Ecto neural progenitor cell (in vitro differentiated cells): ENCODE measurements at regions not wholly inside any gene's neighbourhood (a gene's known extent, or its start where the extent isn't known, plus 50 kb on each side); places are given as distances from the start of the nearest gene placed in this dataset.
A peak's percentile ranks its signal among the peaks of the same experiment; 100 is the strongest.

Experiments
- DNase-seq: peaks from one replicate; pipeline ENCODE4 v3.0.0-alpha.2; 2018; ENCODE audit warnings: low spot score

DNA sequence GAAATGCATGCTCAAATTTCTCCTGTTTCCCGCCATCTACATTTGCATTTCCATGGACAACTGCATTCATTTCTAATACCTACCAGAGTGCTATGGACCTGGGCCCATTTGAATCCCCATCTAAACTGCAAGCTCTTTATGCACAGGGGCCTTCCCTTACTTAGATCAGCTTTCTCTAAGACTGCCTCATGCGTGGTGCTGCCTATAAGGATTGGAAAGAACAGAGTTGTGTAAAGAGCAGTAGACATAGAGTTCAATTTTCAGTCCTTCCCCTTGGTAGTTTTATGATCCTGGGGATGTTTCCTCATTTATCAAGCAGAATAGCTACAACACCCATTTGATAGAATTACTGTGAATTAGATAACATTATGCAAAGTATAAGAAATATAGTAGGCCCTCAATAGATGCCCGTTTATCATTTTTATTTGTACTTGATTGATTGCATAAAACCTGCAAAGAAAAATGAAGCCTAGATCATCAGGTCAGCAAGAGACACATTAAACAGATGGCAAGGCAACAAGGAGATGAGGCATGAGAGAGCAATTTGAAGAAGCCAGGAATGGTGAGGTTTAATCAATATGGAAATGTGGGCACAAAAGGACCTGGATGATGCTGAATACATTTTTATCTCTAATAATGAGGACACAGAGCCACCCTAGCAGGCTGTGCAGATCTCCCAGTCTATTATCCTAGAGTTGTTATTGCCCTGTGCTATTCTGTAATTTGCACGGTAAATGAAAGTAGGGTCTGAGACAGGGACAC lies 359.7 kb downstream of the FAM181B start:
- no peak for DNase-seq

DNA sequence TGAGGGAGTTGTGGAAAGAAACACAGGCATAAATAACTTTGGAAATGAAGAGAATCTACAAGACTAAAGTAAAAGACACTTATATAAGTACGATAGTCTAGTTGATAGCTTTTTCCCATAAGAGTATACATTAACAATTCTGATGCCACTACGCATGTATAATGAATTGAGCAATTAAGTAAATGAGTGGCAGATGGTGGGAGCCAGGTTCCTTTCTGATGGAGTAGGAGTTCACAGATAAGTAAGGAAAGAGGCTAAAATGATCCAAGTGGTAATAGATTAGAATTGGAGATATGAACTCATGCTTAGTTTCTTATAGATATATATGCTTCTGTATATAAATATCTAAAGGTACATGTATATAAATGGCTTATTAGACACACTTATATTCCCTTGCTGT lies 368.3 kb downstream of the FAM181B start:
- no peak for DNase-seq

GRCh38 chr11:82356316-82356715 lies 377.3 kb downstream of the FAM181B start:
- no peak for DNase-seq

DNA sequence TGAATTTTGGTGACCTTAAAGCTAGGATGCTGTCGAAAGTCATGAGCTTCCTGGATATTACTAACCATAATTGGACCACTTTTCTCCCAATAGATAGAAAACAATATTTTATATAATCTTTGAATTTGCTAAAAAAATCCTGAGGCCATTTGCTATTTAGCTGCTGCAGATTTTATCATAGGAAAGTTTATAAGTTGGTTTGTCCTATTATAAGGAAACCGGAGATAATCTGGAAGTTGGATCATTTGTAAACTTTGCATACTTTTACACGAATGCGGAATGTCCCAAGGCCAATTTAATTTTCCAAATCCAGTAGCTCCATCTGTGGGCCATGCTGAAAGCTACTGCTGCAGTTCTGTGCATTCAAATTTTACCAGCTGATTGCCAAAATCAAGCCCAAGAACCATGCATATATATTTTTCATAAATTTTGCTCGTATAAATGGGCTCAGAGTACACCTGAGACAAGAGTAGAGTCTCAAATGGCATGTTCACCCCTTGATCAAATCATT lies 378.3 kb downstream of the FAM181B start:
- DNase-seq: no peak

- DNase-seq: no peak
Measured at GRCh38 chr11:82326853-82327252, 406.8 kb downstream of the FAM181B start.

GRCh38 chr11:82321206-82321605 lies 412.5 kb downstream of the FAM181B start:
- no peak for DNase-seq

- DNase-seq: peak; percentile 59
Measured at GRCh38 chr11:82315093-82315492, 418.6 kb downstream of the FAM181B start.

GRCh38 chr11:82308979-82309378 lies 424.7 kb downstream of the FAM181B start:
- DNase-seq: no peak

GRCh38 chr11:82305123-82305522 lies 428.5 kb downstream of the FAM181B start:
- DNase-seq: no peak

GRCh38 chr11:82303671-82304070 lies 430.0 kb downstream of the FAM181B start:
- no peak for DNase-seq

DNA sequence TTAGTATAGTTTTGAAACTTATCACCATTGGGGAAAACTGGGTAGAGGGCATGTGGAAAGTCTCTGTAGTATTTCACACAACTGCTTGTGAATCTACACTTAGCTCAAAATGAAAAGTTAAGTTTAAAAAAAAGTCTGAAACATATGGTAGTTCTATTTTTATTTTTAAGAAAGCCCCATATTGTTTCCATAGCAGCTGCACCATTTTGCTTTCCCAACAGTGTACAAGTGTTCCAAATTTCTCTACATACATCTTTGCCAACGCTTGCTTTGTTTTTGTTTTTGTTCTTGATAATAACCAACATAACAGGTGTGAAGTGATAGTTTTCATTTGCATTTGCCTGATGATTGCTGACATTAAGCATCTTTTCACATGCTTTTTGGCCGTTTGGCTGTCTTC lies 445.2 kb downstream of the FAM181B start:
- no peak for DNase-seq

DNA sequence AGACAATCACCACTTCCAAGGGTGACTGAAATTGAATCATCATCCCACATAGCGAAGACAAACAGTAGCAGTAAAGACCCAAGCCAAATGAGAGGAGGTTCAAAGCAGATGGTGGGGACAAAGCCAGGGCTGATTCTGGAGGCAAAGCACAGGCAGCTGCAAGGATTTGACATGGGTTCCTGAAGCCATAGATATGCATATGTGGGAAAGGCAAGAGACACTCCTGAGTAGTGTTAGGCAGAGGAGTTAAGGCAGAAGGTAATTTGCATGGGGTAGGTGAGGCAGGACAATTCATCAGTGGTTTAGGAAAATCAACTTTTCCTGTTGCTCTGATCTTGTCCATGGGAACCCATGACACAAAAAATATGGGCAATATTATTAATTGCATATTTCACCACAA lies 462.8 kb downstream of the FAM181B start:
- DNase-seq: no peak

DNA sequence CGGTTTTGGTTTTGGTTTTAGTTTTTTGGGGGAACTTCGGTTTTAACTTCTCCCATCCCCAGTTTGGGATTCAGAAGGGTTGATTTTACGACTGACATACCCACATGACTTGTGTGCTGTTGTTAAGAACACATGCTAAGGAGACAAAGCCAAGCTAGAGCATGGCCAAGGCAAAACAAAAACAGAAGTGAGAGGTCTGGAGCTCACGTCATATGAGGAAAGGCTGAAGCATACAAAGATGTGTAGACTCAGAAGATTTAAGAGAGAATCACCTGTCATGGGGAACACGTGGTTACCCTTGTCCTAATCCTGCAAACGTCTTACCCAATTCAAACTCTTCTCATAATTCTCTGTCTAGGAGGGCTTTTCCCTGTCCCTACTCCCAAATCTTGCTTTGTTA lies 465.0 kb downstream of the FAM181B start:
- DNase-seq: no peak

- DNase-seq: no peak
Measured at GRCh38 chr11:82267186-82267585, 466.5 kb downstream of the FAM181B start.

DNA sequence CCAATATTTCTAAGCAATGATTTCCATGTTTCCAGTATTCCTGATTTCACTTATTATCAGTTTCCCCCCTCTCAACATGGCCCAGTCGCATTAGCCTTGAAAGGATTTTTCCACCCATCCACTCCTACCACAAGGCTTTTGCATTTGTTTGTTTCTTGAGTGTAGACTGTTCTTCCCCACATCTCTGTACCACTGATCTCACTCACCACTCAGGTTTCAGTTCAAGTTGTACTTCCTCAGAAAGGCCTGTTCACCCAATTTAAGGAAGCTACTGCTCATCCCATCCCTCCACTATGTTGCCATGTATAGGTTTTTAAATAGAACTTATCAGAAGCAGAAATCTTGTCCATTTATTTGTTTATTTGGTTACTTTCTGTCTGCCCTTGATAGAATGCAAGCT lies 472.3 kb downstream of the FAM181B start:
- no peak for DNase-seq

- no peak for DNase-seq
Measured at GRCh38 chr11:82250047-82250446, 483.6 kb downstream of the FAM181B start.

- DNase-seq: no peak
Measured at GRCh38 chr11:82246926-82247325, 486.7 kb downstream of the FAM181B start.

DNA sequence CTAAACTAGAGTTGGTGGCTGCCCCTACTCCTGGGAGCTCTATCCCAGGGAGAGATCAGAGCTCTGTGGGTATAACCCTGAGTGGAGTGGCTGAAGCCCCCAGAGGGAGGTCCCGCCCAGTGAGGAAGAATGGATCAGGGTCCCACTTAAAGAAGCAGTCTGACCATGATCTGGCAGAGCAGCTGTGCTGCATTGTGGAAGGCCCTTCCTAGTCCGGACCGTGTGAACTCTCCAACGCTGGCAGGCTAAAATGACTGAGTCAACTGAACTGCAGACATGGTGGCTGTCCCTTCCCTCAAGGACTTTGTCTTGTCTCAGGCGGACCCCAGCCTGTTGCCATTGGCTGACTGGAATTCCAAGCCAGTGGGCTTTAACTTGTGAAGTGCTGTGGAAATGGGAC lies 494.2 kb downstream of the FAM181B start:
- no peak for DNase-seq

- no peak for DNase-seq
Measured at GRCh38 chr11:82234256-82234655, 499.4 kb downstream of the FAM181B start.

DNA sequence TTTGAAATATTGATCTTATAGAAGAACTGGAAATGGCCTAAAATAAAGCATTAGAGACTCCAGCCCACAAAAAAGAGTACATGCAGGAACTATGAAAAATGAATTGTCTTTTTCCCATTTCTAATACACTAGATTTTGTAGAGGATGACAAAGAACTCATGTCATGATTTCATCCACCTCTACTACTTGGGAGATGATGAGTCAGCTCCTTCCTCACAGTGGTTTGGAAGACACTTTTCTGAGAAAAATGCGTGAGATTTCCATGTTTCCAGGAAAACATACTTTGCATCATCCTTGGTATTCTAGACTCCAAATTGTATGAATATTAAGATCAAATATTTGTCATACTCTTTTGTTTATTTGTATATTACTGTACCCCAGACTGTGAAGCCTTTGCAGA lies 500.5 kb downstream of the FAM181B start:
- no peak for DNase-seq

GRCh38 chr11:82229341-82229740 lies 504.3 kb downstream of the FAM181B start:
- DNase-seq: no peak

DNA sequence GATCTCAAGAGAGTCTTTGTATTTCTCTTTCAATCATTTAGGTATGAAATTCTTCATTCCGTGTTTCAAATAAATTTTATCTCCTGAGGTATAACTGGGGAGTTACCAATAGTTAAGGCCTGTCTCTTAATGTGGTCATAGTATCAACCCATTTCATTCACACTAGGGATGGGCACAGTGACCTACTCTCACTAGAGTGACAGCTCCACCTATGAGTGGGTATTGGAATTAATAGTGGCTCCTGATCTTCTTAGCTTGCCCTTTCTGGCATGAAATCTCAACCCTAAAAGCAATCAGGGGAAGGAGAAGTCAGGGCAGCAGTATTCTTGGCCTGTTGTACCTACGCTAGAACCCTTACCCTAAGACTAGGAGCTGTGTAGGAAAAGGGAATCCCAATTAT lies 507.7 kb downstream of the FAM181B start:
- DNase-seq: no peak

- no peak for DNase-seq
Measured at GRCh38 chr11:82225502-82225901, 508.2 kb downstream of the FAM181B start.

DNA sequence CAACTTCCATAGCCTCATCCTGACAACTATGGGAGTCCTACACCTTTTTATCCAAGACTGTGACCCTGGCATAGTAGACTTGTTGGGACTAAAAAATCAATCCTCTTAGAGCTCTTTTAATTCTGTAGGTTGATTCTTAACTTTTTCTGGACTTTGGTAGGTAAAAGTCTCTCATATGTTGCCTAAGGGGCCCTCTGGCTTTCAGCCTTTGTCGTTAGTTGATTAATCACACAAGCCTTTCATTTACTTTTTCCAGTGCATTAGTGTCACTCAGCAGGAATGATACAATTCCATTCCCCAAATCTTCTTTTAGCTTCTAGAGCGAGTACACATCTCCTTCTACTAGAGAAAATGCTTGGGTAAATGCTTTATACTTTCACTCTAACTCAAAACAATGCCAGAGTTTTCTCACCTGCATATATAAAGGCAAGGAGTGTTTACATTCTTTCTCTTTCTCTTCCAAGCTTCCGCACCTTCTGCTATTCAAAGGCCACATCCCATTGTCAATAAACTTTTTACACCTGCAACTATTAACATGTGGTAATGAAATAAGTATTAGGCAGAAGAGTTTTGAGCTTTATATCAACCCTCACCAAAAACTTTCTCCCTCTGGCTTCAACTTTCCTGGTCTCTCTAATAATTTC lies 516.6 kb downstream of the FAM181B start:
- no peak for DNase-seq
